Neural progenitor cell (in vitro differentiated cells): ENCODE measurements at regions not wholly inside any gene's neighbourhood (a gene's known extent, or its start where the extent isn't known, plus 50 kb on each side); places are given as distances from the start of the nearest gene placed in this dataset.

Source experiments
- DNase-seq: peaks from one replicate; pipeline ENCODE4 v3.0.0-alpha.2; 2016; ENCODE audit warnings: low spot score
- H2AFZ ChIP-seq: fragments of 200-600 bp; sonication (generic); replicated peaks from 2 replicates; pipeline ENCODE4 v1.6.1; 2016; ENCODE audit warnings: antibody characterized with exemption
- H3F3A ChIP-seq: fragments of 200-600 bp; sonication (generic); 2 replicates; pipeline ENCODE4 v1.6.1; 2016; ENCODE audit warnings: antibody characterized with exemption, low read depth
- H3K27ac ChIP-seq: fragments of 200-600 bp; sonication (generic); 2 replicates; pipeline ENCODE4 v1.5.1; 2016; ENCODE audit warnings: mild to moderate bottlenecking
- H3K27me3 ChIP-seq: fragments of 200-600 bp; sonication (generic); 2 replicates; pipeline ENCODE4 v1.6.1; 2016; ENCODE audit warnings: mild to moderate bottlenecking, moderate library complexity
- H3K36me3 ChIP-seq: fragments of 200-600 bp; sonication (generic); 2 replicates; pipeline ENCODE4 v1.5.1; 2016
- H3K4me1 ChIP-seq: fragments of 200-600 bp; sonication (generic); 2 replicates; pipeline ENCODE4 v1.6.1; 2016; ENCODE audit warnings: mixed run types
- H3K4me2 ChIP-seq: fragments of 200-600 bp; sonication (generic); 2 replicates; pipeline ENCODE4 v1.6.1; 2016
- H3K4me3 ChIP-seq: fragments of 200-600 bp; sonication (generic); 2 replicates; pipeline ENCODE4 v1.5.1; 2016
- H3K79me2 ChIP-seq: fragments of 200-600 bp; sonication (generic); 2 replicates; pipeline ENCODE4 v1.6.1; 2016; ENCODE audit warnings: low read depth
- H3K9ac ChIP-seq: fragments of 200-600 bp; sonication (generic); 2 replicates; pipeline ENCODE4 v1.6.1; 2016
- H3K9me3 ChIP-seq: fragments of 200-600 bp; sonication (generic); 2 replicates; pipeline ENCODE4 v1.5.1; 2016; ENCODE audit warnings: low read depth
- H4K20me1 ChIP-seq: fragments of 200-600 bp; sonication (generic); 2 replicates; pipeline ENCODE4 v1.6.1; 2016; ENCODE audit warnings: low read depth
- H3K27ac Mint-ChIP-seq: 3 replicates; pipeline ENCODE4 v1.8.0; 2021; ENCODE audit warnings: mixed read lengths
- H3K27me3 Mint-ChIP-seq: 2 replicates; pipeline ENCODE4 v1.8.0; 2022; ENCODE audit warnings: low read depth, mild to moderate bottlenecking, inconsistent platforms, moderate library complexity, mixed read lengths; ENCODE audit not compliant: insufficient read depth
- H3K36me3 Mint-ChIP-seq: 3 replicates; pipeline ENCODE4 v1.8.0; 2021; ENCODE audit warnings: mixed read lengths
- H3K4me1 Mint-ChIP-seq: 3 replicates; pipeline ENCODE4 v1.8.0; 2021; ENCODE audit warnings: mixed read lengths
- H3K4me3 Mint-ChIP-seq: 3 replicates; pipeline ENCODE4 v1.8.0; 2021; ENCODE audit warnings: mild to moderate bottlenecking, moderate library complexity, mixed read lengths
- H3K9me3 Mint-ChIP-seq: 3 replicates; pipeline ENCODE4 v1.8.0; 2020; ENCODE audit warnings: mixed read lengths
- CTCF ChIP-seq: fragments of 200-600 bp; sonication (generic); IDR thresholded peaks from 2 replicates; pipeline ENCODE4 v1.5.1; 2017; ENCODE audit warnings: antibody characterized with exemption, mild to moderate bottlenecking
- EZH2 ChIP-seq: fragments of 200-600 bp; sonication (generic); IDR thresholded peaks from 2 replicates; pipeline ENCODE4 v1.6.1; 2017; ENCODE audit warnings: antibody characterized with exemption, mild to moderate bottlenecking, moderate library complexity
- EZH2phosphoT487 ChIP-seq: fragments of 200-600 bp; sonication (generic); IDR thresholded peaks from 2 replicates; pipeline ENCODE4 v1.6.1; 2017; ENCODE audit warnings: antibody characterized with exemption

- TF ChIP-seq EZH2 (no peak), EZH2phosphoT487 (no peak), CTCF (no peak)
- Mint-ChIP-seq H3K9me3 (no peaks in the 10 kb centered on the region), H3K27me3 (peaks cover 2% of the 10 kb centered on the region), H3K27ac (no peak overlapping the region), H3K4me1 (peaks cover 29% of the 10 kb centered on the region), H3K4me3 (no peak overlapping the region), H3K36me3 (no peaks in the 10 kb centered on the region)
- H3K27ac ChIP-seq: no peak overlapping the region
- no peaks in the 10 kb centered on the region for H3F3A ChIP-seq
- H3K4me3 ChIP-seq: no peak overlapping the region
- no peaks in the 10 kb centered on the region for H4K20me1 ChIP-seq
- no peaks in the 10 kb centered on the region for H3K36me3 ChIP-seq
- no peak overlapping the region for H2AFZ ChIP-seq
- no peaks in the 10 kb centered on the region for H3K27me3 ChIP-seq
- H3K9me3 ChIP-seq: no peaks in the 10 kb centered on the region
- H3K4me2 ChIP-seq: no peak overlapping the region
- H3K9ac ChIP-seq: no peak overlapping the region
- H3K79me2 ChIP-seq: no peaks in the 10 kb centered on the region
- no peak for DNase-seq
- peaks cover 21% of the 10 kb centered on the region for H3K4me1 ChIP-seq
Measured at GRCh38 chr14:101236496-101237251, 324.6 kb upstream of the DIO3 start.

- Mint-ChIP-seq H3K9me3 (no peaks in the 10 kb centered on the region), H3K27ac (no peak overlapping the region)
Measured at GRCh38 chr14:101237252-101237616, 324.1 kb upstream of the DIO3 start.

GRCh38 chr14:101239065-101239464, 322.2 kb upstream of the DIO3 start:
- H3K27ac ChIP-seq: no peak overlapping the region
- peaks cover 11% of the 10 kb centered on the region for H3K4me1 ChIP-seq
- TF ChIP-seq CTCF (no peak), EZH2 (no peak), EZH2phosphoT487 (no peak)
- H4K20me1 ChIP-seq: no peaks in the 10 kb centered on the region
- no peak overlapping the region for H3K4me3 ChIP-seq
- Mint-ChIP-seq H3K4me1 (peaks cover 18% of the 10 kb centered on the region), H3K9me3 (peaks cover 3% of the 10 kb centered on the region), H3K27me3 (peaks cover 4% of the 10 kb centered on the region), H3K4me3 (no peak overlapping the region), H3K36me3 (no peaks in the 10 kb centered on the region), H3K27ac (no peak overlapping the region)
- no peak overlapping the region for H3K4me2 ChIP-seq
- H3K27me3 ChIP-seq: no peaks in the 10 kb centered on the region
- DNase-seq: no peak
- H3K79me2 ChIP-seq: no peaks in the 10 kb centered on the region
- no peak overlapping the region for H2AFZ ChIP-seq
- no peaks in the 10 kb centered on the region for H3F3A ChIP-seq
- no peak overlapping the region for H3K9ac ChIP-seq
- no peaks in the 10 kb centered on the region for H3K9me3 ChIP-seq
- no peaks in the 10 kb centered on the region for H3K36me3 ChIP-seq

More at GRCh38 chr14:101237252-101237616, 324.1 kb upstream of the DIO3 start:
- TF ChIP-seq EZH2 (no peak), CTCF (no peak), EZH2phosphoT487 (no peak)
- Histone ChIP-seq H3K9me3 (no peaks in the 10 kb centered on the region), H3K9ac (no peak overlapping the region), H3K27me3 (no peaks in the 10 kb centered on the region), H3K36me3 (no peaks in the 10 kb centered on the region), H3F3A (no peaks in the 10 kb centered on the region), H3K27ac (no peak overlapping the region), H3K4me2 (no peak overlapping the region), H3K79me2 (no peaks in the 10 kb centered on the region), H2AFZ (no peak overlapping the region), H4K20me1 (no peaks in the 10 kb centered on the region), H3K4me3 (no peak overlapping the region), H3K4me1 (peaks cover 21% of the 10 kb centered on the region)
- peaks cover 31% of the 10 kb centered on the region for H3K4me1 Mint-ChIP-seq
- peaks cover 2% of the 10 kb centered on the region for H3K27me3 Mint-ChIP-seq
- no peaks in the 10 kb centered on the region for H3K36me3 Mint-ChIP-seq
- H3K4me3 Mint-ChIP-seq: no peak overlapping the region
- no peak for DNase-seq
